LNCaP clone FGC (cell line): ENCODE measurements at regions not wholly inside any gene's neighbourhood (a gene's known extent, or its start where the extent isn't known, plus 50 kb on each side); places are given as distances from the start of the nearest gene placed in this dataset.

ENCODE experiments used
- DNase-seq: peaks from one replicate; pipeline ENCODE4 v3.0.0-alpha.2; 2011; ENCODE audit warnings: low read depth
- H3K4me3 ChIP-seq: 2 replicates; pipeline ENCODE4 v1.5.1; 2011; ENCODE audit warnings: mild to moderate bottlenecking, low read depth, low read length, control low read depth
- TF ChIP-seq, protein P1 (sequence below): IDR thresholded peaks from 2 replicates; pipeline ENCODE4 v1.5.1; 2012; ENCODE audit warnings: mild to moderate bottlenecking; ENCODE audit not compliant: control insufficient read depth, insufficient read depth; ENCODE audit errors: extremely low read depth

DNA sequence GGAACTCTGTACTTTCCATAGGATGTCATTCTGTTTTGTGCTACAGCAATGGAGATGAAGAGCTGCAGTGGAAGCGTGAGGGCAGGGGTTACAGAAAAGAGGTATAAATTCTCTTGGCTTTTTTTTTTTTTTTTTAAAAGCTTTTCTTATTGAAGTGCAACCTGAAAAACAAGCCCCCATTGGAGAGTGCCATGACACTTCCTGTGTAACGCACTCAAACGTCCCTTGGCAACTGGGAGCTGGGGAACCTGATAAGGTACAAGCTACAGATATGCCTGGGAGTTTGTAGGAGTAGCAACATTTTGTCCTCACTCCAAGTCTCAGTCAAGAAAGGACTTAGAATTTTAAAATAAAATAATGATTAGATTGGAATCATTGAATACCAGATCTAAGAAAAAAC, 512.1 kb downstream of the RPS24 start:
- DNase-seq = no peak
- H3K4me3 ChIP-seq = no peak overlapping the region
- TF ChIP-seq, protein P1, sequence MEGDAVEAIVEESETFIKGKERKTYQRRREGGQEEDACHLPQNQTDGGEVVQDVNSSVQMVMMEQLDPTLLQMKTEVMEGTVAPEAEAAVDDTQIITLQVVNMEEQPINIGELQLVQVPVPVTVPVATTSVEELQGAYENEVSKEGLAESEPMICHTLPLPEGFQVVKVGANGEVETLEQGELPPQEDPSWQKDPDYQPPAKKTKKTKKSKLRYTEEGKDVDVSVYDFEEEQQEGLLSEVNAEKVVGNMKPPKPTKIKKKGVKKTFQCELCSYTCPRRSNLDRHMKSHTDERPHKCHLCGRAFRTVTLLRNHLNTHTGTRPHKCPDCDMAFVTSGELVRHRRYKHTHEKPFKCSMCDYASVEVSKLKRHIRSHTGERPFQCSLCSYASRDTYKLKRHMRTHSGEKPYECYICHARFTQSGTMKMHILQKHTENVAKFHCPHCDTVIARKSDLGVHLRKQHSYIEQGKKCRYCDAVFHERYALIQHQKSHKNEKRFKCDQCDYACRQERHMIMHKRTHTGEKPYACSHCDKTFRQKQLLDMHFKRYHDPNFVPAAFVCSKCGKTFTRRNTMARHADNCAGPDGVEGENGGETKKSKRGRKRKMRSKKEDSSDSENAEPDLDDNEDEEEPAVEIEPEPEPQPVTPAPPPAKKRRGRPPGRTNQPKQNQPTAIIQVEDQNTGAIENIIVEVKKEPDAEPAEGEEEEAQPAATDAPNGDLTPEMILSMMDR = no peak

DNA sequence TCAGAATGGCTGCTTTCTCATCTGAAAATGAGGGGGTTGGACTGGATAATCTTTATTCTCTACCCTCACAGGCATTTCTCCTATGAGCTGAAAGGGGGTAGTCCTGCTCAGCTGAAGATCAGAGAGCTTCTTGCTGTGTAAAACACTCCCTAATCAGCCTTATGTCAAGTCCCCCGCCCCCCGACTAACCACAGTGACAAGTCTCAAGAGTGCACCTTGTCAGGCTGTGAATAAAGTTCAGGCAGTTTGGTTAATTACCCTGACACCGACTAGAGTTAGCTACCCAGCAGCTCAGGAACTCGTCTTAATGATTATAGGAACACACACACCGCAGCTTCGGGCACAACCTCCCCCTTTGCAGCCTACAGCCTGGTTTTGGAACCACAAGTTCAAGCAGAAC, 513.7 kb downstream of the RPS24 start:
- DNase-seq = no peak
- no peak overlapping the region for H3K4me3 ChIP-seq
- TF ChIP-seq, protein P1 = no peak

DNA sequence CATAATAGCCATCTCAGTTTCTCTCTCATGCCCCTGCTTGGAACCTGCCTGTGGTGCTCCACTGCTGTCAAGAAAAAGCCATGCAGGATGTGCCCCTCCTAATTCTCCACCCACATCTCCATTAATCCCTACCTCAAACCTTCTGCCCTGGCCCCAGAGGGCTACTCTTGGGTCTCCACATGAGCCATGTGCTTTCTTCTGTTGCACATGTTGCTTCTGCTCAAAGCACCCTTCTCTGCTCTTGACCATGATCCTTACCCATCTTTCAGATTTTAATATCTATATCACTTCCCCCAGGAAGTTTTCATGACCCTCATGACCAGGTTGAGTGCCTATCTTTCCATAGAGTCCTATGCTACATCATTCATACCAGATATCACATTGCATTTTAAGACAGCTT, 514.2 kb downstream of the RPS24 start:
- no peak overlapping the region for H3K4me3 ChIP-seq
- DNase-seq = no peak
- TF ChIP-seq, protein P1 = no peak

DNA sequence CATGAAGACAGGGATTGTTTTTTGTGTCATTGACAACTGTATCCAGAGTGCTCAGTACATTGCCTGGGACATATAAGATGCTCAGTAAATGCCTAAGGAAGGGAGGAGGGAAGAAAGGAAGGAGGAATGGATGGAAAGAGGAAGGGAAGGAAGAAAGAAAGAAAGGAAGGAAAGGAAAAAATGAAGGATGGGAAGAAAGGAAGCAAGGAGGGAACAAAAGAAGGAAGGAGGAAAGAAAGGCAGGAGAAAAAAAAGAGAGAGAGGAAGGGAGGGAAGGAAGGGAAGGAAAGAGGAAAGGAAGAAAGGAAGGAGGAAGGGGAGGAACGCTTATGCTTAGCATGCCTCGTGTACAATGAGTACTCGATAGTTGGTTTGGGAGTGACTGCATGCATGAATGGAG, 514.7 kb downstream of the RPS24 start:
- H3K4me3 ChIP-seq = no peak overlapping the region
- DNase-seq = no peak
- TF ChIP-seq, protein P1 = no peak

DNA sequence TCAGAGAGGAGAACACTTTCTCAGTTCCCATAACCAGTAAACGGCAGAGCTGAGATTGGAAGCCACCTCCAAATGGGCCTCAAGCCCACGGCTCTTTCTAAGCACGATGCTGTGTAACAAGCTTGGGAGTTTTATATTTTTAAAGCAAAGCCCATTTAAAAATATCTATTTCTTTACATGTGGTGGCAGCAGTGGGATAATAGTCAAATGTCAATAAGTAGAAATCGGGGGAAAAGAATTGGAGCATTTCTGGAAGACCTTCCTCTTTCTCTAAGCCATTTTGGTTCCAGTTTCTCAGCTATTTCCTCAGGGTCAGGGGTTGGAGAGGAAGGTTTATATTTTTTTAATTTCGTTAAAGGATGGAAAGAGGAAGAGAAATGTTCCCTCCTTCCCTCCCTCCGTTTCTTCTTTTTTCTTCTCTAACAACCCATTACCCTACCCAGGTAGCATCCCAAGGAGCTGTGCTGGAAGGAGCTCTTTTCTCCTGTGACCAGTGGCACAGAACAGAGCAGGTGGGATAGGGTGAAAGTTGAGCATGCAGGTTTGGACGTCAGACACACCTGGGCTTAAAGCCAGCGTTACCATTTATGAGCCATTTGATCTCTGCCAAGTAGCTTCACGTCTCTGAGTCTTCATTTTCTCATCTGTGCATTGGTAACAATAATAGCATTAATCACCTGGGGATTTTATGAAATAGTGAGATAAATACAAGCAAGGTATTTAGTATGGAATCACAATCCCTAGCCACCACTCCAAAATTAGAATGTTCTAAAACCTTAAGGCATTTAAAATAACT, 515.7 kb downstream of the RPS24 start:
- DNase-seq = peak; percentile 91
- H3K4me3 ChIP-seq = no peak overlapping the region
- TF ChIP-seq, protein P1 = no peak

DNA sequence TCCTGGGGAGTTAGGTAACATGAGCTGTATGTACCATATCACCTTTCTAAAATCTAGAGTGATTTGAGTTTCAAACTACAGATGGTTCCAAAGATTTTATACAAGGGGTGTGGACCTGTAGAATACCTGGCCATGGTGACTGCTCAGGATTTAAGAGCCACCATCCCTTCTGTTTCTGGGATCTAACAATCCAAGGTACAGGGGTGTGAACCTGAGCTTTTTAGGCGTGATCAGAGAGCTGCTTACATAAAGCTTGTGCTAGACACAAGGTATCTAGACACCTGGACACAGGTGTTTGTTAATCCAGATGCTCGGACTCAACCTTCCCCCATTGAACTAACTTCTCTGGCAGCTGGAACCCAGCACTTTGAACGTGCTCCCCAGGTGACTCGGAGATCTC, 516.4 kb downstream of the RPS24 start:
- DNase-seq = no peak
- TF ChIP-seq, protein P1 = no peak
- H3K4me3 ChIP-seq = no peak overlapping the region

DNA sequence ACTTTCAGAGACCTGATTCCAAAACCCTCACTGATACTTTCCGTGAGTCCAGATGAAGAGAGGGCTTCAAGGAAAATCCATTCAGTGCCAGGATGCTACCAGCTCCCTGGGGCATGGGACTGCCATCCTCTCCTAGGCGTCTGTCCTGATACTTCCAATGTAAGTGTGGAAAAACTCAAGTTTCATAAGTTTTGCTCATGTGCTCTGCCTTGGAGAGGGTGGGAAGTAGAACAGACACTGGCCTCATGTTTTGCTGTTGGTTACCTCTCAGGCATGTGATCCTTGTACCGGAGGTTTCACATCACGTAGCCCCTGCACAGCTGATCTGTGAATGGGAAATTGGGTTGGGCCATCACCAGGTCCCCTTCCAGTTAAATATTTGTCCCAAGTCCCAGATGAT, 517.1 kb downstream of the RPS24 start:
- DNase-seq = no peak
- TF ChIP-seq, protein P1 = no peak
- no peak overlapping the region for H3K4me3 ChIP-seq
